Kidney tubule cell (primary cell): ENCODE measurements at regions not wholly inside any gene's neighbourhood (a gene's known extent, or its start where the extent isn't known, plus 50 kb on each side); places are given as distances from the start of the nearest gene placed in this dataset.
"Not testable (repeated sequence)": the region's sequence is repeated elsewhere in the genome, so short reads cannot be mapped to it uniquely, and the experiment has no call there.

Source experiments
- DNase-seq: peaks from one replicate; pipeline ENCODE4 v3.0.0-alpha.2; 2018; ENCODE audit warnings: low spot score

DNA sequence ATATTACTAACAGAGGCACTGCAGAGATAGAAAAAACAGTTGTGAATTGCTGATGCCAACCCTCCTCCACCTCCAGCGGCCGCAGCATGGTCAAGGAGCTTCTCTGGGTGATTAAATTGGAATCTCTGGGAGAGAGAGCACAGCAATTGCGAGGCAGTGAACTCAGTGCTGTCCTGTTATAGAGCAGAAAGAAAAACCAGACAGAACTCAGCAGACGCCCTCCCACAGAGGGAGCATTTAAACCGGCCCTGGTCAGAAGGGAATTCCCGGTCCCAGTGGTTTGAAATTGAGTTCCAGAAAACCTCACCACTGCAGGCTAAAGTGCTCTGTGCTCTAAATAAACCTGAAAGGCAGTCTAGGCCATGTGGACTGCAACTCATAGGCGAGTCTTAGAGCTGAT lies 175.4 kb downstream of the SQOR start:
- peak; percentile 47 for DNase-seq

DNA sequence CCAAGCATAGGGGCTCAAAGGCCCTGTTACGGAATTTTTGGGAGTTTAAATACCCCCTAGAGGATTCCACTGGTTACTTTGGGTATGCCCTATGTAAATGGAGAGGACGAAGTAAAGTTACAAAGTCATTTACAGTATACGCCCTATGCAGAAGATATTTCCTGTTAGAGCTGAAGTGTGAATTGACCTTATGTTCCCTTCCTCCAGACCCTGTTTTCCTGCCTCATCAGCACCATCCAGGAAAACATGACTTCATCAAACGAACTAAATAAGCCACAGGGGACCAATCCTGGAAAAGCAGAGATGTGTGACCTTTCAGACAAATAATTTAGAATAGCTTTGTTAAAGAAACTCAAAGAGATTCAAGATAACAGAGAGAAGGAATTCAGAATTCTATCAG lies 177.4 kb downstream of the SQOR start:
- no peak for DNase-seq

DNA sequence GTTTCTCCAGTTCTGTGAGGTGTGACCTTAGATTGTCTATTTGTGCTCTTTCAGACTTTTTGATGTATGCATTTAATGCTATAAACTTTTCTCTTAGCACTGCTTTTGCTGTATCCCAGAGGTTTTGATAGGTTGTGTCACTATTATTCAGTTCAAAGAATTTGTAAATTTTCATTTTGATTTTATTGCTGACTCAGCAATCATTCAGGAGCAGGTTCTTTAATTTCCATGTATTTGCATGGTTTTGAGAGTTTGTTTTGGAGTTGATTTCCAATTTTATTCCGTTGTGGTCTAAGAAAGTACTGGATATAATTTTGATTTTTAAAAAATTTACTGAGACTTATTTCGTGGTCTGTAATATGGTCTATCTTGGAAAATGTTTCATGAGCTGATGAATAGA lies 182.7 kb downstream of the SQOR start:
- DNase-seq = not testable (repeated sequence)

DNA sequence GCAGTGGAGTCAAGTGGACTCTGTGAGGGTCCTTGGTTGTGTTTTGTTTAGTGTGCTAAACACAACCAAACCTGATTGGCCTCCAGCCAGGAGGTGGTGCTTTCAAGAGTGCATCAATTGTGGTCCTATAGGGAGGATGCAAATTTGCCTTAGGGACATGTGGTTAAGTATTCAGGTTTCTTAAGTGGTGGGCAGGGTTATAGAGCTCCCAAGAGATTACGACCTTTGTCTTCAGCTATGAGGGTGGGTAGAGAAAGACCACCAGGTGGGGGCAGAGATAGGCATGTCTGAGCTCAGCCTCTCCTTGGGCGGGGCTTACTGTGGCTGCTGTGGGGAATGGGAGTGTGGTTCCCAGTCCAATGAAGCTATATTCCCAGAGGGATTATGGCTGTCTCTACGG lies 186.6 kb downstream of the SQOR start:
- no peak for DNase-seq

DNA sequence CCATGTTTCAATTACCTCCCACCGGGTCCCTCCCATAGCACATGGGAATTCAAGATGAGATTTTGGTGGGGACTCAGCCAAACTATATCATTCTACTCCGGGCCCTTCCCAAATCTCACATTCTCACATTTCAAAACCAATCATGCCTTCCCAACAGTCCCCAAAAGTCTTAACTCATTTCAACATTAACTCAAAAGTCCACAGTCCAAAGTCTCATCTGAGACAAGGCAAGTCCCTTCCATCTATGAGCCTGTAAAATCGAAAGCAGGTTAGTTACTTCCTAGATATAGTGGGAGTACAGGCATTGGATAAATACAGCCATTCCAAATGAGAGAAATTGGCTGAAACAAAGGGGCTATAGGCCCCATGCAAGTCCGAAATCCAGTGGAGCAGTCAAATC lies 188.1 kb downstream of the SQOR start:
- not testable (repeated sequence) for DNase-seq

DNA sequence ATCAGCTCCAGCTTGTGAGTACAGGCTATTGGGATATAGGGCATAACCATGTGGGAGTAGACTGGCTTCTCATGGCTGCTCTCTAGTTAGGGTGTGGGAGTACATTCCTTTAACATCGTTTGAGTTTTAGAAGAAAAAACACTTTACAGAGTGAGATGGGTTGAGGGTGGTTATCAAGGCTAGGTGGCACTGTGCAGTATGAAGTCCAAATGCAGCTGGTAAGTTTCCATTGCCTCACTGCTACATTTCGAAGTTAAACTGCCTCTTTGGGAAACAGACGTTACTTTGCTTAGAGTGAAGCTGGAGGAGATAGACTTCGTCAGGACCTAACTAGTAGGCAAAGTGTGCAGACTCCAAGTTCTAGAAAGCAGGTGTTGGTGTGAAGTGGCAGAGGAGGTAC lies 192.4 kb downstream of the SQOR start:
- no peak for DNase-seq

DNA sequence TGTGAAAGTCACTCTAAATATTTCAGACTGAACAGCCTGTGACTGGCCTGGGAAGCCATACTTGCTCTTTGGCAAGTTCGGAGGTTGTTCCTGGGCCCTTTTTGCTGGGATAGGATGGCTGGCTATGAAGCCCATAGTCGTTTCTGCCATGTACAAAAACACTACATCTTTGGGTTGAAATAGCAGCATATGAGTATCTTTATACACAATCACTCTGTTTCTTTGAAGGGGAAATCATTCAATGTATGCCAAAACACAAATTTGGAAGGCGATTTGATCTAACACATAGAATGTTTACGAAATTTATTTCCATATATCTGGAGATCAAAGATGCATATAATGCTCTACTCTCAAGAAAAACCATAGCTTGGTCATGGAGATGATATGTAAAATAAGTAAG lies 192.9 kb downstream of the SQOR start:
- no peak for DNase-seq

DNA sequence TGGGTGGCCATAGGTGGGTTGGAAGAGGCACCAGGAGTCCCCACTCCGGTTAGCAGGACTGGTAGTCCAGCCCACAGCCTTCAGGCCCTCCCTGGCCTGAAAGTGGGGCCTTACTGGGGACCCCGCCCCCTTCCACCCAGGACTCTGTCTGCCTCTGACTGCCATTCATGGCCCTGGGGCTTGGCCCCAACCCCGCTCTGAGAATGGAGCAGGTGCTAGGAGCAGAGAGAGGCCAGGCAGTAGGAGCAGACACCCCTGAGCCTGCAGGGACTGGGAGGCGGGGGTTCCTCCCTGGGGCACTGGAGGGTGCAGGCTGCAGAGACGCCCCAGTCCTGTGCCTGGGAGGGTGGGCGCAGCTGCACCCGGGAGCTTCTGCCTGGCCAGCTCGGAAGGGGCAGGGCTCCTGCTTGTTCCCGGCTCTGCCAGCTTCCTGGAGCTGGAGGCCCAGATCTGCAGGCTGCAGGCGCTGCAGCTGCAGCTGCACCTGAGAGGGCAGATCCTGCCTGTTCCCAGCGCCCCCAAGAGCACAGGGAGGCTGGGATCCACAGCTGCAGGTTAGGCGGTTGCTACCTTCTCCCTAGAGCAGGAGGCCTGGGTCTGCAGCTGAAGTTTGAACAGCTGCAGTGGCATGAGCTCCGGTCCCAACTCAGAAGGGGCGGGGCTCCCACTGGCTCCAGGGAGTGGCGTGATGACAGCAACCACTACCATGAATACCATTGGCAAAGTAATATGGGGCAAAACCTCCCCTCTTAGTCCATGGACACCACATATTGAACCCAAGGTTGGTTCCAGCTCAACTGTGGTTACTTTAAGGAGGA lies 194.7 kb downstream of the SQOR start:
- DNase-seq = no peak

DNA sequence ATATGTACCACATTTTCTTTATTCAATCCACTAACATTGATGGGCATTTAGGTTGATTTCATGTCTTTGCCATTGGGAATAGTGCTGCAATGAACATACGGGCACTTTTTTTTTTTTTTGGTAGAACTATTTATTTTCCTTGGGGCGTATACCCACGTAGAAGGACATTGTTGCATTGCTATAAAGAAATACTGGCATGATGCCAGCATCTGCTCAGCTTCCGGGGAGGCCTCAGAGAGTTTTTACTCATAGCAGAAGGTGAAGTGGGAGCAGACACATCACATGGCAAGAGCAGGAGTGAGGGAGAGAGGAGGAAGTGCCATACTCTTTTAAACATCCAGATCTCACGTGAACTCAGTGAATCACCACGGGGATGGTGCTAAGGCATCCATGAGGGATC lies 197.0 kb downstream of the SQOR start:
- DNase-seq = no peak

DNA sequence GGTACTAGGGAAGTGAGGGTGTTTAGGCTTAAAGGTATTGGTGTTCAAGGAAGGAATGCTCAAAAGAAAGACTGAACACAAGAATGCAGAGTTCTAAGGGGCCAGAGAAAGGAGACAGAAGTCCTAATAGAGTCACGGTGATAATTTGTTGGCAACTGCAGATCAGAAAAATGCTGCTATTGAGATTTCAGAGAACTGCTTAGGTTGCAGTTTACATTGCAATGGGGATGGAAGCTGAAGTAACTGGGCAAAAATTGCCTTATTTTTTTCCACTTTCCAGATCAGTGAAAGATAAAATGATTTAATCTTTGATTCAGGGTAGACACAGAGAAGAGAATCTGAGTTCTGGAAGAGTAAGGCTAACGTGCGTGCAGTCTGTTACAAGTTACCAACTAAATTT lies 199.8 kb downstream of the SQOR start:
- DNase-seq = no peak

DNA sequence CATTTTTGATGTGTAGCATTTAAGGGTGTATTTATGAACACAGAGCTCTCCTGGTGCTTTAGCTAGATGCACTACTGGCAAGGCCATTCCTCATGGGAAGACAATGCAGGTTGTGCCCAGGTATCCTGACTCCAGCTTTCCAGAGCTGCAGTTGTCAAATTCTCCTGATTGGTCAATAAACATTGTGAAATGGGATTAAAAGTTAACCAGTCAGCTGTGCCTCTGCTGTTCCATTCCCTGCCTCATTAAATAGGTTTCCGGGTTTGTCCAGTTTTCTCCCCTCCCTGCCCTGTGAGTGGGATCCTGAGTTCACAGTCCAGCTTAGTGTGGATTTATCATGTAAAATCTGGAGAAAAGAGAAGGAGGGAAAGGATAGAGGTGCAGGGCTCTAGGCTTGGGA lies 207.3 kb downstream of the SQOR start:
- peak; percentile 53 for DNase-seq

DNA sequence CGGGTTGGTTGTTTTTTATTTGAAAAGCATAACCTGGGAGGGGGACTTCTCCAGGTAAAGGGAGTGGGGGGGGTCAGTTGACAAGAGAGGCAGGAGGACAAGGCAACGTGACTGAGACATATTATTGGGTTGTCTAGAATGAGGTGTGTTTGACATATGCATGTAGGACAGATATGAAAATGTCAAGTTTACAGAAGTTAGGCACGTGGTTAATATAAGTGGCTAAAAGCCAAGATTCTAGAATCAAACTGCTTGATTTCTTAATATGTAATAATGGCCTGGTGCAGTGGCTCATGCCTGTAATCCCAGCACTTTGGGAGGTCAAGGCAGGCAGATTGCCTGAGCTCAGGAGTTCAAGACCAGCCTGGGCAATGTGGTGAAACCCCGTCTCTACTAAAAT lies 212.8 kb downstream of the SQOR start:
- DNase-seq = no peak

DNA sequence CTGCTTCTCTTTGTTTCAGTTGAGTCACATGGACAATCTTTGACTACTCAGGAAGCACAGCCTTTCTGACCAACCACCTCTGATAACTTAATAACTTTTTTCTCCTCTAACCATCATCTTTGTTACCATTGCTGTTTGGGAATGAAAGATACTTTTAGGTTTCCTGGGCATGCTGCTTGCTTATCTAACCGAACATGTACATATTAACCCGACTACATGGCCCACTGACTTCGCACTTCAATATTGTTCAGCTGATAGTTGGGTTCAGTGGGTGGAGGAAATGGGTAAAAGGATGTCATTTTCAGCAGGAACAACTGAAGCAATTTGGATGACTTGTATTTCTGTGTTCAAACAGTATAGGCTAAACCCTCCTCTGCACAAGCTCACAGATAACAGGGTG lies 214.3 kb downstream of the SQOR start:
- peak; percentile 93 for DNase-seq

DNA sequence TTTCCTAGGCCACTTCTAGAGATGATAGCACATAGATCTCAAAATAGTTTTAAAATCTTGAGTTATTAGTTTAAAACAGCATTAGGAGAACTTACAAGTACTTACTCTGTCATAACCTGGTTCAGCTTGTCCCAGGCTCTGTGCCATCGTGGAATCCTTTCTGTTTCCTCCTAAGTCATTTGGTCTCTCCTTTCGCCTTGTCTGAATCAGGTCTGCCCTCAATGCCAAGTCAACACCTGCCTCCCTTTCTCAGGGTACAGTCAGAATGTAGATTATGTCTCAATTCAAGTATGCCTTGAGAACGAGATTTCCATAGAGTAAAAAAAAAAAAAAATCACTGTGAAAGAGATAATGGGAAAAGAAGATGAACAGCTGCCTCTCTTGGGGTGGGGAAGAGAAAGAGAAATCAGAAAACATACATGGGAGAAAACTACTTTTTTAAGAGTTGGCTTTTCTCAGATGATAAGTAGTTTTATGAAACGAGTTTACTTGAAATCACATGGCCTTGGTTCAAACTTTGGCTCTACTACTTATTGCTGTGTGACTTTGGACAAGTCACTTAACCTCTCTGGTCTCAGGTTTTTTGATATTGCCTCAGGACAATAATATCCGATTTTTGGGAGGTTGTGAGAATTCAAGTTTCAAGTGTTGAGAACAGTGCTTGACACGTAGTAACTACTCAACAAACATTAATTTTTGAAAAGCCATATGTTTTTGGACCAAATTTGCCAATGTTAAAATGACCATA lies 219.8 kb downstream of the SQOR start:
- DNase-seq = no peak

DNA sequence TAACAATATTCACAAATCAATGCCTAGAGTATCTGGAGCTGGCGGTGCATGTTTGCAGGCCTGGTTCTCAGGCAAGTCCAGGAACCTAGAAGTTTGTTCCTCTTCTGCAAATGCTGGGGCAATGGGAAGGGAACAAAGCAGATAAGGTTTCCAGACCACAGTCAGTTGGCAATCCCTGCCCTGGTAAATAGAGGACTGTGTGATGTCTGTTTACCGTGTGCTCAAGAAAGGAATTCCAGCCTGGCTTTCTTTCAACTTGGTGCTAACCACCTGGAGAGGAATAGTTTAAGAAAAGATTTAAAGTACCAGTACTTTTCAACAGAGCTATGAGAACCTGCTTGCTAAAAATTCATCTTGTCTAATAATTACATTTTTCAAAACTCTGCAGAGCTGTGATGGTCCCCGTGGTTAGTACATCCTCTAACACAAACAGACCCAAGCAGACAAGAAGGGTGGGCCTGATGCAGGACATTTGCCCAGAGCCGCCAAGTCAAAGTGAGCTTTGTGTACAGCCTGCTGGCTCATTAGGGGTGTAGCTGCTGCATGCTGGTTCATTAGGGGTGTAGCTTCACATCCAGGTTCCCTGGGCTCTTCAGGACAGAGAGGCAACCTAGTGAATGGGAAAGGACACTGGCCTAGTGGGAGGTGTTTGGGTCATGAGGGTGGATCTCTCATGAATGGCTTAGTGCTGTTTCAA lies 220.5 kb downstream of the SQOR start:
- peak; percentile 26 for DNase-seq

DNA sequence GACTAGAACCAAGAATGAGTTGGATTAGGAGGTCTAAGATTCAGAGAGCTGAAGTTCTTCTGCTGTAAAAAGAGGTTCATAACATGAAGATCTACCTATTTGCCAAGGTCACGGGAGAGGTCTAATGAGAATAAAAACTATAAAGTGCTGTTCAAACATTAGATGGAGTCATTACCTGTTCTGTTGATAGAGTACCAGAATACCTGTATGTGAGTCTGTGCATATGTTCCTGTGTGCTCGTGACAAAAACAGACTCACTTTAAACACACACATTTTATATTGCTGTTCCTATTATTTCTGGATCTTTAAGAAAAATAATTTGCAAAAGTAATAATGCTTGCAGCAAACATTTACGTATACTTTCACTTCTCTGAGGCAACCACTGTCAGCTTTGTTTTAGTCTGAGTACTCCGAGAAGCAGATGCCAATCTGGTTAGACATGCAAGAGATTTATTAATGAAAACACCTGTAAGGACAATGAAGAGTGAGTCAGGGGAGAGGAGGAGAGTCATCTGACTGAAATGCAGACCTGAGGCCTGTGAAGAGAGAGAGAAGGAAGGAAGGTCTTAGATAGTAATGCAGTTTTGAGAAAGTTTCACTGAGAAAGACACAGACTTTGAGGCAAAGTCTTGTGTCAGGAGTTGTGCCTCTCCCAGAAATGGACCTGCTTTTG lies 221.2 kb downstream of the SQOR start:
- peak; percentile 96 for DNase-seq

DNA sequence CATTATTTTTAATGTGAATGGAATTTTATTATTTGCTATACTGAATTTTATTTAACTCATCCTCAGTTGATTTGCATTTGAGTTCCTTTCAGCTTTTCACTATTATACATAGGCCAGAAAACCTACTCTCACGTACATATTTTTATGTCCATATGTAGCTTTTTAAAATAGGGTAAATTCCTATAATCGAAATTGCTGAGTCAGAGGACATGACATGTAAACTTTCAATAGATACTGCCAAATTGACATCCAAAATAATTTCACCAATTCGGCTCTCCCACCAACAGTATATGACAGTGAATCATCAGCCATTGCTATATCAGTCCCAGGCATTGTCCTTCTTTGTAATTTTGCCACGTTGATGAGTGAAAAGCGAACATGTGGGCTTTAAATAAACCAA lies 222.5 kb downstream of the SQOR start:
- DNase-seq = no peak

DNA sequence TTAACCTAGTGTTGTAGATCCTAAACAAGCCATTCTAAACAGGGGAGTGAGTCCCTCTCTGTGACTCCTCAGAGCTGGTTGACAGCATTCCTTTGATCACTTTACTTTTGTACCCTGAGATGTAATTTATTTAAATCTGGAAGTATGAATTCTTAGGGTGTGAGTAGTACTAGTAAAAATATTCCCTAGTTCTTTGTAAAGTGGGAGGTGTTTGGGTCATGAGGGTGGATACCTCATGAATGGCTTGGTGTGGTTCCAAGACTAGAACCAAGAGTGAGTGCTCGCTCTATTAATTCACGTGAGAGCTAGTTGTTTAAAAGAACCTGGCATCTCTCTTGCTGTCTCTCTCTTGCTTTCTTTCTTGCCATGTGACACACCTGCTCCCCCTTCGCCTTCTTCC lies 223.7 kb downstream of the SQOR start:
- peak; percentile 54 for DNase-seq

DNA sequence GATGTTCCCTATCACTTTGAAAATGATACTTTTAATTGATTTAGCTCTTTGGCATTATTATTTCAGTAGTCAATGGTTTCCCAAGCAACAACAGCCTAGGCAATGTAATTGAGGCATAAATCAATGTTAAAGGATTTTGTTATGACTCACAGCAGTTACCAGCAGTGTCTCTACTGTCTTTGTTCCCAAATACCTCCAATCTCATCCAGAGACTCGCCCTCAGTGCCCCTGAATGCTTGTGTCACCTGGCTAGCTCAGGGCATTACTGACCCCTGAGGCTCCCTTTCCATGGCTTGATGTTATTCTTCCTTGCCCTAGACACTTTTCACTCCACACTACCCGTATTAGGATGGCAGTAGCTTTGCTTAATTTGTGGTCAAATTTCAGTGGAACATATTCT lies 227.2 kb downstream of the SQOR start:
- peak; percentile 32 for DNase-seq

DNA sequence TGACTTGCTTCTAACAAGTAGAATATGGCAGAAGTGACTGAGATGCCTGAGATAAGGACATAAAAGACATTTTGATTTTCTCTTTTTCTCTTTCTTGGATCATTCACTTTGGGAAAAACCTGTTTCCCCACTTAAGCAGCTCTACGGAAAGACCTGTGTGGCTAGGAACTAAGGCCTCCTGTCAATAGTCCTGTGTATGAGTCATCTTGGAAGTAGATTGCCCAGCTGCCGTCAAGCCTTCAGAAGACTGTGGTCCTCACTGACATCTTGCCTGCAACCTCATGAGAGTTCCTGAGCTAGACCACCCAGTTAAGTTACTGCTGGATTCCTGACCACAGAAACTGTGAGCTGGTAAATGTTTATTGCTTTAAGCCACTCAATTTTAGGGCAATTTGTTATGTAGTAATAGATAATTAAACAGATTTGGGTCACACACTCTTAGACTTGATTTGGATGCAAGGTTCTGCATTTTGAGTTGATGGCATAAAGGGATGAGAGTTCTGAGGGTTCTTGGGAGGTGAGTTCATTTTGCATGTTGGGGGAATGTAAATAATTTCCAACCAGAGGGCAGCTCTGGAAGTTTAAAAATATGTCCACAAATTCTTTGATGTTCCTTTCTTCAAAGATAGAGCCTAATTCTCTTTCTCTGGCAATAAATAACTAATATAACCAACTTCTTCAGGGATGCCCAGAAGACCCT lies 229.2 kb downstream of the SQOR start:
- DNase-seq = no peak

DNA sequence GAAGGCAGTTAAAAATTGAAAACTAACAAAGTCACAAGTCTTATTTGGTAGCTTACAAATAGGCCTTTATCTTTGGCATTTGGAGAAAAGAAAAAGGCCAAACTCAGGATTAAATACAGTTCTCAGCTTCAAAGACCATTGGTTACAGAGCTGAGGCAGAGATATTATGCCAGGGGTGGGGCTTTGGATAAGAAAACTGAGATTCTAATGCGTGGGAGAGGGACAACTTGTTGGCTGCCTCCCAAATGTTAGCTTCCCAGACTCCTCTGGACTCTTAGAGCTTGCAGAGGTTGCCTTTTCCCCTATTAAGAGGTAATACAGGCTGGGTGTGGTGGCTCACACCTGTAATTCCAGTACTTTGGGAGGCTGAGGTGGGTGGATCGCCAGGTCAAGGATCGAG lies 231.8 kb downstream of the SQOR start:
- DNase-seq = no peak

DNA sequence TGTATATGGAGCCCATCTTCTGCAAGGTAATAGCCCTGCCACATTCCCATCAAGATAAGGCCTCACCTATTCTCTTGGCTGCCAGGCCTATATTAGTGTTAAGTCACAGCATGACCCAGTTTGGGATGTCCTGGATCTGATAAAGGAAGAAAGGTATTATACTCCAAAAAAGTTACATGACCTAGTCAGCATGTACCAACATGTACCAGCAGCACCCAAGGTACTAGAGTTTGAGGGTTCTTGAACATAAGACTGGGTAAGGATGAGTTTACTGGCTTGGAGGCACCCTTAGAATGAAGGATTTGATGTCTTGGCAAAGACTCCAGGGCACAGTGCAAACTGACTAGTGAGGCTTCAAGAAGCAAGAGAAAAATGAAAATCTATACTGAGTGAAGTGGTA lies 232.5 kb downstream of the SQOR start:
- no peak for DNase-seq
